ENCODE measurements at regions not wholly inside any gene's neighbourhood (a gene's known extent, or its start where the extent isn't known, plus 50 kb on each side); places are given as distances from the start of the nearest gene placed in this dataset.

DNA sequence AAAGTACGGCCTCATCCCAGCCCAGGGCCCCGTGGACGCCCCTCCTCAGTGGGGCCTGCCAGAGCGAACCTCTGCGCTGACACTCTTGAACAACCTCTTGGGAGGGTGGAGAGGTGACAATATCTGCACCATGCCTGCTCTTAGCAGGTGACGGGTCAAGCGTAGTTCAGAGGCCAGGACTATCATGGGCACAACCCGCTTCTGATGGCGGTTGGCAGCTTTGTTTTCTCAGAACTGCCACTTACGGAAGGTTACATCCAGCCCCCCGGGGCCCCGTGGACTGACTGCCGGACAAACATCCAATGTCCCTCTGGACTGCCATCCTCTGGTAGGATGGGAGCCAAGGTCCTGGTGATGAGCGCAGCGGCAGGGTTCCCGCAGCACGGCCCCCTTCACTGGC is 91.1 kb downstream of the TUBA3C start:
- no peak overlapping the region for H3K4ac ChIP-seq (ENCODE audit: low read depth, low read length)
- no peak overlapping the region for H2BK120ac ChIP-seq (ENCODE audit: low read depth, low read length)
- CTCF ChIA-PET = no interaction called here
- H3K9me3 ChIP-seq (ENCODE audit: control insufficient read depth, insufficient read depth, low read length) = peaks cover 57% of the 10 kb centered on the region
- intact Hi-C loops (cut with micrococcal nuclease) = no loop called here
- TF ChIP-seq POLR2A (IDR thresholded peaks at IDR 0.05; ENCODE audit: low read depth, low read length) (no peak), MXI1 (IDR thresholded peaks at IDR 0.05; ENCODE audit: borderline replicate concordance, low read depth, low read length) (no peak), NFE2L2 (IDR thresholded peaks at IDR 0.05; ENCODE audit: low read depth, low read length) (no peak), RFX5 (IDR thresholded peaks at IDR 0.05; ENCODE audit: low read depth, low read length) (no peak), SMC3 (IDR thresholded peaks at IDR 0.05; ENCODE audit: low read depth, low read length) (no peak), CEBPB (IDR thresholded peaks at IDR 0.05; ENCODE audit: low read depth, low read length) (no peak), MAFK (IDR thresholded peaks at IDR 0.05; ENCODE audit: low read depth, low read length) (no peak)
- TF ChIP-seq, protein P1, sequence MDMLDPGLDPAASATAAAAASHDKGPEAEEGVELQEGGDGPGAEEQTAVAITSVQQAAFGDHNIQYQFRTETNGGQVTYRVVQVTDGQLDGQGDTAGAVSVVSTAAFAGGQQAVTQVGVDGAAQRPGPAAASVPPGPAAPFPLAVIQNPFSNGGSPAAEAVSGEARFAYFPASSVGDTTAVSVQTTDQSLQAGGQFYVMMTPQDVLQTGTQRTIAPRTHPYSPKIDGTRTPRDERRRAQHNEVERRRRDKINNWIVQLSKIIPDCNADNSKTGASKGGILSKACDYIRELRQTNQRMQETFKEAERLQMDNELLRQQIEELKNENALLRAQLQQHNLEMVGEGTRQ (IDR thresholded peaks at IDR 0.05; ENCODE audit: low read depth, low read length) = no peak
- H4K8ac ChIP-seq (ENCODE audit: low read depth in 2 of 2, low read length in 2 of 2) = no peak overlapping the region
- no peak overlapping the region for H3K14ac ChIP-seq (replicated peaks; ENCODE audit: low read depth, low read length)
- H3K36me3 ChIP-seq (ENCODE audit: control insufficient read depth, insufficient read depth, low read length) = no peaks in the 10 kb centered on the region
- H2BK5ac ChIP-seq (ENCODE audit: low read depth, low read length, poor library complexity, severe bottlenecking) = no peak overlapping the region
- no TSS peak for BruUV-seq (replicated peaks)
- dilution Hi-C loops (cut with HindIII; ENCODE audit: low sequenced_read_pairs, unreplicated experiment) = no loop called here
- H3K4me1 ChIP-seq (ENCODE audit: control insufficient read depth, insufficient read depth, low read length) = no peaks in the 10 kb centered on the region
- no peak overlapping the region for H3K23ac ChIP-seq (ENCODE audit: low read depth, low read length)
- H3K27ac ChIP-seq (ENCODE audit: insufficient read depth, low read length) = no peak overlapping the region
- H2AFZ ChIP-seq (replicated peaks; ENCODE audit: low read length, poor library complexity) = no peak overlapping the region
- no peak for DNase-seq
- H3K18ac ChIP-seq (ENCODE audit: low read depth, low read length) = no peak overlapping the region
- H3K56ac ChIP-seq (ENCODE audit: extremely low read depth, insufficient read depth, low read length) = no peak overlapping the region
- no peak overlapping the region for H2AK5ac ChIP-seq (ENCODE audit: low read depth, low read length)
- 91% methylated on average over 10 of the region's 17 CpGs; no CpG with 5 or more reads in 1 of the 2 experiments for whole genome bisulfite sequencing, 2 experiments (ENCODE audit: extremely low coverage in 2 of 2, insufficient read length in 1 of 2)
- no peak overlapping the region for H3K4me3 ChIP-seq (ENCODE audit: insufficient read depth, low read depth, low read length)
- no peaks in the 10 kb centered on the region for H3K79me1 ChIP-seq (ENCODE audit: low read depth in 1 of 2, low read length in 2 of 2)
- no peak overlapping the region for H2AK9ac ChIP-seq (replicated peaks; ENCODE audit: low read depth, low read length, poor library complexity)
- POLR2A ChIA-PET (ENCODE audit: unreplicated experiment) = no interaction called here
- no peak overlapping the region for H4K91ac ChIP-seq (ENCODE audit: insufficient read depth, low read depth, low read length)
- in situ Hi-C loops (cut with MboI; ENCODE audit: low sequenced_read_pairs) = no loop called here
- no peaks in the 10 kb centered on the region for H4K20me1 ChIP-seq (ENCODE audit: insufficient read depth, low read length)
- no peak overlapping the region for H2BK20ac ChIP-seq (ENCODE audit: low read depth, low read length)
- ATAC-seq (ENCODE audit: low read depth) = no peak
- H3K4me2 ChIP-seq (ENCODE audit: low read depth, low read length) = no peak overlapping the region
- H3K9ac ChIP-seq (ENCODE audit: low read depth, low read length) = no peak overlapping the region
- no peaks in the 10 kb centered on the region for H3K27me3 ChIP-seq (ENCODE audit: control insufficient read depth, insufficient read depth, low read length)
- no peaks in the 10 kb centered on the region for H3K9me1 ChIP-seq (ENCODE audit: insufficient read depth, low read length)
- no peak overlapping the region for H2BK15ac ChIP-seq (ENCODE audit: low read depth, low read length)
- H4K5ac ChIP-seq (ENCODE audit: low read depth, low read length) = no peak overlapping the region
